NCI-H2029 treated with DMSO at 0.1 percent for 48 hours (cell line): ENCODE measurements at regions not wholly inside any gene's neighbourhood (a gene's known extent, or its start where the extent isn't known, plus 50 kb on each side); places are given as distances from the start of the nearest gene placed in this dataset.

Experiments
- DNase-seq: peaks from one replicate; lab custom pipeline; 2025; lab: John Stamatoyannopoulos, UW

- DNase-seq = no peak
These were observed 192.6 kb upstream of the NAV2 start for GRCh38 chr11:19519912-19520641.

GRCh38 chr11:19519353-19519752 is 193.3 kb upstream of the NAV2 start:
- DNase-seq = no peak

GRCh38 chr11:19513253-19513652 is 199.4 kb upstream of the NAV2 start:
- no peak for DNase-seq

- no peak for DNase-seq
These were observed 200.0 kb upstream of the NAV2 start for GRCh38 chr11:19512618-19513017.

- DNase-seq = peak; percentile 88
These were observed 201.0 kb upstream of the NAV2 start for GRCh38 chr11:19511413-19512183.

GRCh38 chr11:19511066-19511412 is 201.6 kb upstream of the NAV2 start:
- DNase-seq = no peak

- DNase-seq = no peak
These were observed 202.2 kb upstream of the NAV2 start for GRCh38 chr11:19510468-19510867.

GRCh38 chr11:19509215-19509614 is 203.4 kb upstream of the NAV2 start:
- DNase-seq = no peak

GRCh38 chr11:19508165-19508564 is 204.5 kb upstream of the NAV2 start:
- no peak for DNase-seq

GRCh38 chr11:19506816-19507486 is 205.7 kb upstream of the NAV2 start:
- no peak for DNase-seq

GRCh38 chr11:19502691-19503253 is 209.9 kb upstream of the NAV2 start:
- no peak for DNase-seq

GRCh38 chr11:19501631-19502030 is 211.0 kb upstream of the NAV2 start:
- no peak for DNase-seq

GRCh38 chr11:19499999-19500398 is 212.6 kb upstream of the NAV2 start:
- no peak for DNase-seq

GRCh38 chr11:19499026-19499669 is 213.5 kb upstream of the NAV2 start:
- no peak for DNase-seq

GRCh38 chr11:19493446-19494213 is 219.0 kb upstream of the NAV2 start:
- DNase-seq = no peak

GRCh38 chr11:19482319-19483100 is 230.1 kb upstream of the NAV2 start:
- DNase-seq = no peak

- no peak for DNase-seq
These were observed 232.1 kb upstream of the NAV2 start for GRCh38 chr11:19480540-19480939.

- DNase-seq = no peak
These were observed 233.7 kb upstream of the NAV2 start for GRCh38 chr11:19478891-19479290.

- DNase-seq = no peak
These were observed 234.4 kb upstream of the E2F8 start for GRCh38 chr11:19474954-19475721.

GRCh38 chr11:19474211-19474610 is 233.5 kb upstream of the E2F8 start:
- no peak for DNase-seq
